ENCODE measurements at regions not wholly inside any gene's neighbourhood (a gene's known extent, or its start where the extent isn't known, plus 50 kb on each side); places are given as distances from the start of the nearest gene placed in this dataset.

DNA sequence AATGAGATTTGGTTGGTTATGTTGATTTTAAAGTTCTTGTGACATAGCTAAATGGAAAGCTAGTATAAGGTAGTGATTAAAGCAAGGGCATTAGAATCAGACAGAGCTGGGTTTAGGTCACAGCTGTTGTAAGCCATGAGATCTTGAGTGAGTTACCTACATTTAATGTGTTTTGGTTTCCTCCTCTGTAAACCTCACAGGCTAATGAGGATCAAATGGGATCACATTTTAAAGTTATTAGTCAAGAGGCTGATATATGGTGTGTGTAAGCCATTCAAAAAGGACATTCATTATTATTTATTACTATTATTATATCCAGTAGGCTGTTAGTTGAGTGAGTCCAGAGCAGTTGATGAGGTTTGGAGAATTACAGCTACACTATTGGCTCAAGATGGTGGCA, 416.2 kb downstream of the IRS1 start (continued):
- TF ChIP-seq REST (IDR thresholded peaks at IDR 0.05; ENCODE audit: unreplicated experiment) (no peak), ZNF331 (CRISPR knock-in tag; IDR thresholded peaks at IDR 0.05; ENCODE audit: low read depth) (no peak), NANOG (IDR thresholded peaks at IDR 0.05; ENCODE audit: borderline replicate concordance) (no peak), CREB1 (CRISPR knock-in tag; IDR thresholded peaks at IDR 0.05; ENCODE audit: low read depth) (no peak)
- TF ChIP-seq, protein P1, sequence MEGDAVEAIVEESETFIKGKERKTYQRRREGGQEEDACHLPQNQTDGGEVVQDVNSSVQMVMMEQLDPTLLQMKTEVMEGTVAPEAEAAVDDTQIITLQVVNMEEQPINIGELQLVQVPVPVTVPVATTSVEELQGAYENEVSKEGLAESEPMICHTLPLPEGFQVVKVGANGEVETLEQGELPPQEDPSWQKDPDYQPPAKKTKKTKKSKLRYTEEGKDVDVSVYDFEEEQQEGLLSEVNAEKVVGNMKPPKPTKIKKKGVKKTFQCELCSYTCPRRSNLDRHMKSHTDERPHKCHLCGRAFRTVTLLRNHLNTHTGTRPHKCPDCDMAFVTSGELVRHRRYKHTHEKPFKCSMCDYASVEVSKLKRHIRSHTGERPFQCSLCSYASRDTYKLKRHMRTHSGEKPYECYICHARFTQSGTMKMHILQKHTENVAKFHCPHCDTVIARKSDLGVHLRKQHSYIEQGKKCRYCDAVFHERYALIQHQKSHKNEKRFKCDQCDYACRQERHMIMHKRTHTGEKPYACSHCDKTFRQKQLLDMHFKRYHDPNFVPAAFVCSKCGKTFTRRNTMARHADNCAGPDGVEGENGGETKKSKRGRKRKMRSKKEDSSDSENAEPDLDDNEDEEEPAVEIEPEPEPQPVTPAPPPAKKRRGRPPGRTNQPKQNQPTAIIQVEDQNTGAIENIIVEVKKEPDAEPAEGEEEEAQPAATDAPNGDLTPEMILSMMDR (conservative IDR thresholded peaks at IDR 0.05; ENCODE audit: low read depth in 2 of 2), result no peak
- TF ChIP-seq, protein P2, sequence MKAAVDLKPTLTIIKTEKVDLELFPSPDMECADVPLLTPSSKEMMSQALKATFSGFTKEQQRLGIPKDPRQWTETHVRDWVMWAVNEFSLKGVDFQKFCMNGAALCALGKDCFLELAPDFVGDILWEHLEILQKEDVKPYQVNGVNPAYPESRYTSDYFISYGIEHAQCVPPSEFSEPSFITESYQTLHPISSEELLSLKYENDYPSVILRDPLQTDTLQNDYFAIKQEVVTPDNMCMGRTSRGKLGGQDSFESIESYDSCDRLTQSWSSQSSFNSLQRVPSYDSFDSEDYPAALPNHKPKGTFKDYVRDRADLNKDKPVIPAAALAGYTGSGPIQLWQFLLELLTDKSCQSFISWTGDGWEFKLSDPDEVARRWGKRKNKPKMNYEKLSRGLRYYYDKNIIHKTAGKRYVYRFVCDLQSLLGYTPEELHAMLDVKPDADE (IDR thresholded peaks at IDR 0.05), result no peak

- Histone ChIP-seq H4K20me1 (replicated peaks; ENCODE audit: insufficient read depth) (no peaks in the 10 kb centered on the region), H3K36me3 (ENCODE audit: insufficient read depth) (no peaks in the 10 kb centered on the region), H3K4me3 (no peak overlapping the region), H3K4me1 (ENCODE audit: insufficient read depth) (no peaks in the 10 kb centered on the region), H3F3A (replicated peaks; ENCODE audit: low read depth) (no peaks in the 10 kb centered on the region), H3K9me2 (ENCODE audit: insufficient read depth) (peaks cover 6% of the 10 kb centered on the region), H2AFZ (no peak overlapping the region), H3K4me2 (no peak overlapping the region), H3K27me3 (ENCODE audit: insufficient read depth) (no peaks in the 10 kb centered on the region), H3K27ac (ENCODE audit: low read depth) (no peak overlapping the region), H3K79me2 (replicated peaks; ENCODE audit: insufficient read depth) (no peaks in the 10 kb centered on the region)
- no peak overlapping the region for H3K4me3 Mint-ChIP-seq
- DNase-seq (ENCODE audit: low spot score) (no peak), ATAC-seq (no peak)
- H3K27me3 Mint-ChIP-seq (ENCODE audit: insufficient read depth, low read depth, poor library complexity), result no peaks in the 10 kb centered on the region
- peaks cover 2% of the 10 kb centered on the region; the same call in 1 of the 3 replicates for H3K9me3 Mint-ChIP-seq
- H3K4me1 Mint-ChIP-seq, result peaks cover 5% of the 10 kb centered on the region; the same call in 2 of the 3 replicates
- H3K36me3 Mint-ChIP-seq (ENCODE audit: low read depth), result no peaks in the 10 kb centered on the region
- H3K27ac Mint-ChIP-seq, result no peak overlapping the region
- TF ChIP-seq ZNF462 (CRISPR knock-in tag; IDR thresholded peaks at IDR 0.05) (no peak), CREB1 (CRISPR knock-in tag; IDR thresholded peaks at IDR 0.05; ENCODE audit: low read depth) (no peak), POLR2AphosphoS5 (IDR thresholded peaks at IDR 0.05; ENCODE audit: low read depth) (no peak), EZH2 (IDR thresholded peaks at IDR 0.05; ENCODE audit: low read depth, unreplicated experiment) (no peak), ZNF114 (CRISPR knock-in tag; IDR thresholded peaks at IDR 0.05) (no peak), STAT1 (IDR thresholded peaks at IDR 0.05; ENCODE audit: unreplicated experiment) (no peak), EZH2phosphoT487 (IDR thresholded peaks at IDR 0.05; ENCODE audit: unreplicated experiment) (no peak), JUNB (IDR thresholded peaks at IDR 0.05; ENCODE audit: unreplicated experiment) (no peak)
These were observed 418.9 kb downstream of the IRS1 start for GRCh38 chr2:226380679-226381078.
